Activated CD4-positive, alpha-beta T cell treated with anti-CD3 and anti-CD28 coated beads, Interleukin-2, amount 50 U/mL, for 48 hours (primary cell): ENCODE measurements at regions not wholly inside any gene's neighbourhood (a gene's known extent, or its start where the extent isn't known, plus 50 kb on each side); places are given as distances from the start of the nearest gene placed in this dataset.
"Not testable (repeated sequence)": the region's sequence is repeated elsewhere in the genome, so short reads cannot be mapped to it uniquely, and the experiment has no call there.

Experiments used
- DNase-seq, 2 experiments: peaks; one replicate each; pipeline ENCODE4 v3.0.0-alpha.2; 2020

DNA sequence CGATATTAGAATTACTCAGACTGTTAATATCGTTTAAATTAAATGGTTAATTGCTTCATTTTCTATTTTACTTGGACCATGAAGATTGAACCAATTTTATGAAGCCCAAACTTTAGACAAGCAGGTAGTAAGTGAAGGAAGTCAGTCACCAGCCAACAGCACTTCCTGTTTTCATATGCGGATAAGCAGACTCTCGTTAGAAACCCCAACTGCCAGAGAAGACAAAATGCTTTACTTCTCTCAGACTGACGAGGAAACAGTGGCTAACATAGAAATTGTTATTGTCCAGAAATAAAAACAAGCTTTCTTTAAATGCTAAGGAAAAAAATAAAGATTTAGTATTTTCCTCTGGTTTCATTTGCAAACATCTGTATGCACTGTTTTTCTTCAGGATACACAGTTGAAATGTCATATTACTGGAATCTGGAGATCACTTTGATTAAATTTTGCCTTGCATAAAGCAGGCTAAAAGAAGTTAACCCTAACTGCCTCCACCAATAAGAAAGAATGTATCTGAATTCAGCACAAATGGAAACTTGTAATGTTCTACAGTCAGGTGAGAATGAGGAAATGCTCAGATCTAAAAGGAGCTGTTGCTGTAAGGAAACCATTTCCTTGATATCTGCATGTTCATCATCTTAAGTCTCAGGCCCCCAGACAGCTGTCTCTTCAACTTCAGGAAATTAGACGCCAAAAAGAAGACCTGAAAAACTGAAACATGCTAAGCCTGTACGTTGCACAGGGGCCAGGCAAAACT lies 129.8 kb upstream of the SAMSN1 start:
- DNase-seq: no peak

DNA sequence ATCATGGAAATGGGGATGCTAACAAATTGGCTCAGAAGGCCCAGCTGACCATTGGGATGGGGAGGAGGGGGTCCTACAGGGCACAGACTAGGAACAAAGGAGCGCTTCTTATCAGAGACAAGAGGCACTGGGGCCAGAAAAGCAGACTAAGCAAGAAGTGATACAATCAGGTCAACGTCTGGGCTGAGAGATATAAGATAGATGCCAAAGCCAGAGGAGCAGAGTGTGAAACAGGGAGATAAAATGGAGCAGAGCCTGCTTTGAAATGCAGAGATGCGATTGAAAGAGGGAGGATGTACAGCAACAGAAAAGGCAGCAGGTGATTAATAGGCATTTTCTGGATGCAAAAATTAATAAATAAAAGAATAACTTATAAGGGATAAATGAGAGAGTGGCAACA lies 127.5 kb upstream of the SAMSN1 start:
- no peak for DNase-seq

DNA sequence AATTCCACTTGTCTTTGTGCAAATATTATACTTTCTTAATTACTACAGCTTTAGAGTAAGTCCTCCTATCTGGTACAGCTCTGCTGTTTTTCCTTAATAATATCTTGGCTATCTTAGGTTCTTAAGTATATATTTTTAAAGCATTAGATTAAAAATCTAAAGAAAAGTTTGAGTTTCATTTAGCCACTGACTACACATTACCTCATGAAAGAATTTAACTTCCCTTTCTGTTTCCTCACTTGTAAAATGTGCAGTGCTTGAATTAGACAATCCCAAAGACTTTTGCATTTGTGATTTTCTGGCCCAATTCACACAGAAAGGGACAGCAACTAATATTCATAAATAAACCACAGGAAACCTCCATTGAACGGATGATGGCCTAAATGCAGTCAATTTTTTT lies 126.4 kb upstream of the SAMSN1 start:
- DNase-seq: no peak

DNA sequence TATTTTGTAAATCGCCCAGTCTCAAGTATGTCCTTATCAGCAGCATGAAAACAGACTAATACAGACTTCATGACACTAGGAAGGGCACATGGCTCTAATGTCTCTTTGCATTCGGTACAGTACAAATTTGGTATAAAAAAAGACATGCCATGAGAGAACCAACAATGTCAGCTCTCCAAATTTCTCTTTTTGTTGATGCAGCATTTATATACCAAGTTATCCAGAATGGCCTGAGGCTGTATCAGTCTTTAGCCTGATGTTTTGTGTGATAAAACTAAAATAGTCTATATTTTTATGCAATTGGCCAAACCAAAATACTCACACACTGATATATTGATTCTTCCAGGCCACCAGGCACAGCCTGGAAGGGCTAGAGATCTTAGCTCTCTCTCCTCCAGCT lies 124.3 kb upstream of the SAMSN1 start:
- DNase-seq: no peak

DNA sequence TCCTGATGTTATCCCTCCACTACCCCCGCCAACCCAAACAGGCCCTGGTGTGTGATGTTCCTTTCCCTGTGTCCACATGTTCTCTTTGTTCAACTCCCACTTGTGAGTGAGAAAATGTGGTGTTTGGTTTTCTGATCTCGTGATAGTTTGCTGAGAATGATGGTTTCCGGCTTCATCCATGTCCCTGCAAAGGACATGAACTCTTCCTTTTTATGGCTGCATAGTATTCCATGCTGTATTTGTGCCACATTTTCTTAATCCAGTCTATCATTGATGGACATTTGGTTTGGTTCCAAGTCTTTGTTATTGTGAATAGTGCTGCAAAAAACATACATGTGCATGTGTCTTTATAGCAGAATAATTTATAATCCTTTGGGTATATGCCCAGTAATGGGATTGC lies 123.0 kb upstream of the SAMSN1 start:
- DNase-seq: not testable (repeated sequence)

DNA sequence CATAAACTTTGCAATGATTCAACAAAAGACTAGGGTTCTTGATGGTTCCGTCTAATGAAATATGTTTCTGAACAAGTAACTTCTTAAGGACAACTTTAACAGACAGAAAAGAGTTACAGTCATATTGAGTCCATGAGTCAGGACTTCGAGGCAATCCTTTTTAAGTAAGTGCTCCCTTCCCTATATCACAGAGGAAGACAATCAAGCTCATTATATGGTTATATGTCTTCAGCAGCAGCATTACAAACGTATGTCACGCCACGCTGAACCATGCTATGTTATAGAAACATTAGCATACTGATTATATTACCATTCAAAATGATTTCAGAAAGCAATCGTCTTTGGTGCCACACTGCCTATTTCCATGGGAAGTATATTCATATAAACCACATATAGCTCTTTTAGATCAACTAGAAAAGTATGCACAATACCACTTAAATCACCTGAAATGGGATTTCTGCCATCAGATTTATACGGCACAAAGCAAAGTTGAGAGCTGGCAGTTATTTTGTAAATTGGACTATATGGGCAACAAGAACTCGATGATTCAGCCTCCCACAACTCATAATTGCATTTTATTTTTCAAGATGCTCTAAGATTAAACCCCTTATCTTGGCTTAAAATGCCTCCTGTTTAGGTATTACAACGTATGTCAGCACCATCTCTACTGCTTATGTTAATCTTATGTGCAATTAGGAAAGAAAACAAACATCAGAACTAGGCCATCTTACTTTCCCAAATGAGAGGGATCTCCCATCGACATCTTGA lies 111.3 kb upstream of the SAMSN1 start:
- DNase-seq: no peak

DNA sequence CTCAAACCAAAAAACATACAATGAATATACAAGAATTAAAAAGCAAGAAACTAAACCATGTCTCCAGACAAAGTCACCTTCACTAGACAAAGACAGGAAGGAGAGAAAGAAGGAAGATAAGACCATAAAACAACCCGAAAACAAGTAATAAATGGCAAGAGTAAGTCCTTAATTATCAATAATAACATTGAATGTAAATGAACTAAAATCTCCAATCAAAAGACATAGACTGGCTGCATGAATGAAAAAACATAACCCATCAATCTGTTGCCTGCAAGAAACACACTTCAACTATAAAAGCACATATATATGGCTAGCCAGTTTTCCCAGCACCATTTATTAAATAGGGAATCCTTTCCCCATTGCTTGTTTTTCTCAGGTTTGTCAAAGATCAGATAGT lies 100.8 kb upstream of the SAMSN1 start:
- DNase-seq: no peak

DNA sequence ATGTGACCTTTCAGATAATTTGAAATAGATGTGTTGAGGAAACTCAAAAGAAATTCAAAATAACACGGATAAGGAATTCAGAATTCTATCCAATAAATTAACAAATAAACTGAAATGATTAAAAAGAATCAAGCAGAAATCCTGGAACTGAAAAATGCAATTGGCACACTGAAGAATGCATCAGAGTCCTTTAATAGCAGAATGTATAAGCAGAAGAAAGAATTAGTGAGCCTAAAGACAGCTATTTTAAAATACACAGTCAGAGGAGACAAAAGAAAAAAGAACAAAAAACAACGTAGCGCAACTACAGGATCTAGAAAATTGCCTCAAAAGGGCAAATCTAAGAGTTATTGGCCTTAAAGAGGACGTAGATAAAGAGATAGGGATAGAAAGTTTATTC lies 99.6 kb upstream of the SAMSN1 start:
- no peak for DNase-seq

DNA sequence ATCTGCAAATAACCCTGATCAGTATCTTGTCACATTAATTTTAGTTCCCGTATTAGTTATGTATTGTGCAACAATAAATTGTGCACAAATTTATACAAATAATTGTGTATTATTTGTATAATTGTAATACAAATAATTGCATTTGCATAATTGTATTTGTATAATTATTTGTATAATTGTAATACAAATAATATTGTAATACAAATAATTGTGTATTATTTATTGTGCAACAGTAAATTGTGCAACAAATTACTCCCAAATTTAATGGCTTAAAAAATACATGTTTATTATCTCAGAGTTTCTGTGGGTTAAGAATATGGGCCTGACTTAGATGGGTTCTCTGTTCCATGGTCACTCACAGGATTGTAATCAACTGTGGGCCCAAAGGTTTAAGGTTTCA lies 86.2 kb upstream of the SAMSN1 start:
- no peak for DNase-seq

DNA sequence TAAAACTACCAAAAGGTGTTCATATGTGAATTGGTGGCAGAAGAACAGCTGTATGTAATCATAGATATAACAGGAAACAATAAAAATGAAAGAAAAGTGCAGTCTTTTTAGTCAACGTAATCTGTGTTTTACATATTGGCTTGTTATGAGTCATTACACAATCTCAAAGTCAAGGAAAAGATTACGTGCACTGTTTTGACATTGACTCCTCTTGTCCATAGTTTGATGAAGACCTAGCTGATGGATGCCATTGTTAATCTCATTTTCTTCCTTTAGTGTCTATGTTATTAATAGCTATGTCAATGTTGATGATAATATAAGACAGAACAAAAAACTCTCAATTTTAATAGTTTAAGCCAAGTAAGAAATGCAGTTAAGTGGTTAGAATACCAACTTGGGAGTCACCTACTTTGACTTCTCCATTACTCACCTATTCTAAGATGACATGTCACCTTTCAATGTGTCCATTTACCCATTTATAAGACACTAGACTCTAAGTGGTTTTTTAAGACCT lies 84.5 kb upstream of the SAMSN1 start:
- DNase-seq: no peak

DNA sequence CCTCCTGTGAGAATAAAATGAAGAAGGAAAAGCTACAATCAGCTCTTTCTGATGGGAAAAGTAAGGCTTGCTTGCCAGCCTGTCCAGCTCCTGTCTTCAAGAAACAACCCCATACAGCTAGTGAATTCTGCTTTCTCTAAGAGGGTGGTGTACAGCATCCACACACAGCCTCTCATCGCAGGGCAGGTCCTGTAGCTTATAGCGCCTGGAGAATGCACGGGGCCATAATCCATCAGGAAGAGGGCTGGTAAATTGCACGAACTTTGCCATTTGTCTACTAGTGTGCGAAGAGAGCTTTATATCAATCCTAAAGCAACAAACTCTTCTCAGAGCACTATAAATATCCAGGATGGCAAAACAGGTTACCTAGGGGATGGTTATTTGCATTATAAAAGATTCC lies 83.3 kb upstream of the SAMSN1 start:
- DNase-seq: no peak

DNA sequence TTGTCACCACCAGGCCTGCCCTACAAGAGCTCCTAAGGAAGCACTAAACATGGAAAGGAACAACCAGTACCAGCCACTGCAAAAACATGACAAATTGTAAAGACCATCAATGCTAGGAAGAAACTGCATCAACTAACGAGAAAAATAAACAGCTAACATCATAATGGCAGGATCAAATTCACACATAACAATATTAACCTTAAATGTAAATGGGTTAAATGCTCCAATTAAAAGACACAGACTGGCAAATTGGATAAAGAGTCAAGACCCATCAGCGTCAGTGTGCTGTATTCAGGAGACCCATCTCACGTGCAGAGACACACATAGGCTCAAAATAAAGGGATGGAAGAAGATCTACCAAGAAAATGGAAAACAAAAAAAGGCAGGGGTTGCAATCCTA lies 77.0 kb upstream of the SAMSN1 start:
- DNase-seq: not testable (repeated sequence)

DNA sequence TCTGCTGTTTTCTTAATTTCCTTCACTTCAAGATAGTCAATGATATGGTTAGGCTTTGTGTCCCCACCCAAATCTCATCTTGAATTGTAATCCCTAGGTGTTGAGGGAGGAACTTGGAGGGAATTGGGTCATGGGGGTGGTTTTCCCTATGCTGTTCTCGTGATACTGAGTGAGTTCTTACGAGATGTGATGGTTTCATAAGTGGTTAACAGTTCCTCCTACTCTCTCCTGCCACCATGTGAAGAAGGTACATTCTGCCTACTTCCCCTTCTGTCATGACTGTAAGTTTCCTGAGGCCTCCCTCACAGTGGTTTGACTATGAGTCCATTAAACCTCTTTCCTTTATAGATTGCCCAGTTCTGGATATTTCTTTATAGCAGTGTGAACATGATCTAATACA lies 74.0 kb upstream of the SAMSN1 start:
- DNase-seq: no peak

DNA sequence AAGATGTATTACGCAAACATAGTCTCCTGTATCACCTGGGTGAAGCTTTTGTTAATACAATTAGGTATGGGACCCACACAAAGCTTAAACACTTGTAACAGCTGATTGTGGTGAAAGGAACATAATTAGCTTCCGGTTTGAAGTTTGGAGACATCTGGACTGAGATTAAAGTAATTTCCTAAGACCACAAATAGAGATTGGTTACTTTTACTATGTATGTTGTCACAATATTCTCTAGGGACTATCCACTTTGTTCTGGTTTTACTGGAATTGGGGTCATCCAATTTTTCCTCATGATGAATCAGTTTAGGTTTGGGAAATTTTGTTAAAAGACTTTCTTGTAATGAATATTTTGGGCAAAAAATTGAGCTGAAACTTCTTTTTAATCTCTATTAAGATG lies 71.8 kb upstream of the SAMSN1 start:
- no peak for DNase-seq

DNA sequence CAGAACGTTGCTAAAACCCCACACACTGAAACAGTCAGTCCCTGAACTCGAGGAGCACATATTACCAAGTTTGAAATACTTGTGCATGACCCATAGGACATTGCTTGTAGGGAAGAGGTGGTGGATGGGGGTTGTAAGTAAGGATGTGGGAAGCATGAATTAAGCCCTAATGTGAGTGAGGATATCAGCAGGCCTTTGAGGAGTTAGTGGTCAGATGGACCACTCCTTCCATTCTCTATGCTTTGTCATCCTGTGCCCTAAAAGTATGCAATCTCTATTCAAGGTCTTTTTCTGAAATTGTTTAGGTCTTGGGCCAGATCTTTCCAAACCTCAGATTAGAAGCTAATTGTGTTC lies 70.9 kb upstream of the SAMSN1 start:
- DNase-seq: no peak

DNA sequence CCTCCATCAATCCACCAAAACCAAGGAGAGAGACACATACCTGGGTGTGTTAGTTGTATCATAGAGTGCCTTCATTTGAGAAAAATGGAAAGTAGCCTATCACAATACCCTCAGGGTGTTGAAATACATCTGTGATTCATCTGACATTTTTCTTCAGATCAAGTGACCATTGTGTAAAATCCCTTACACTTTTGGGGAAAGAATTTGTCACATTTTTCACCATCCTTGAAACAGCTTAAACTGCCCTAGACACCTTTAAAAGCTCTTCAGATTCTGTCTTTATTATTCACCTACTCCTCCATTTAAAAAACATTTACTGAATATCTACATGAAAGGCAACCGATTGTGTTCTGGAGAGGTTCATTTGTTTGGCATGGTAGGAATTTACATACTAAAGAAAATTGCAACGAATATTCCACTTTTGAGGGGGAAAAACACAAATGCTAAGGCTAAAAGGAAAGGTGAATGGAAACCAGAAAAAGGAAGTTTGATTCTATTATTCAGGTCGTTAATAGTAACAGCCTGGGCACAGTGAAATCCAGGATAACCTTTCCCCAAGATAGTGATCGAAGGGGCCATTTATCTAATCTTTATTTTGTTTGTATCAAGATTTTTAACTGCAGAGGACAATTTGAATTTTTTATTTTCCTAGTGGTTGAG lies 70.4 kb upstream of the SAMSN1 start:
- DNase-seq: no peak

DNA sequence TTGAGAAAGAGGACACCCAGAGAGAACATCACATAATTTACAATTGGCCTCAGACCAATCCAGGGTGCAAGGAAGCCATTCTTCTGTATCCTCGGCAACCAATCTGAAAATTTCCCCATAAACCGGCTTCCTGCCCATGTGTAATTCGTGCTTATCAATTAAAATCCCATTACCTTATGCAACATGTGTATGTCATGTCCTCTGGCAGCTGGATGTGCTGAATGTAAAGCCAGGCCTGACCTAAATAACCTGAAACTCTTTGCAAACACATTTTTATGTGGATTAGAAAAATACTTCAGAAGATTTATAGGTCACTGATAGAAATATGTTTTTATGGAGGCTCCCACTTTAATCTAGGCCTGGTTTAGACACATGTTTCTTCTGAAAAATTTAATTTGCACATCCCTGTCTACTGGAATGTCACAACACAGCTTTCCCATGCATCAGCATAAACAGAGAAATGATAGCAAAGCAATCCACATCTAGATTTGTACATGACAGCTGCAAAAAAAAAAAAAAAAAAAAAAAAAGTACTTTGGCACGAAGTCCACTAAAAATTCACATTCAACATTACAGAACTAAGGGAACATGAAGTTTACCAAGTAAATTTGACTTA lies 69.4 kb upstream of the SAMSN1 start:
- DNase-seq: no peak

DNA sequence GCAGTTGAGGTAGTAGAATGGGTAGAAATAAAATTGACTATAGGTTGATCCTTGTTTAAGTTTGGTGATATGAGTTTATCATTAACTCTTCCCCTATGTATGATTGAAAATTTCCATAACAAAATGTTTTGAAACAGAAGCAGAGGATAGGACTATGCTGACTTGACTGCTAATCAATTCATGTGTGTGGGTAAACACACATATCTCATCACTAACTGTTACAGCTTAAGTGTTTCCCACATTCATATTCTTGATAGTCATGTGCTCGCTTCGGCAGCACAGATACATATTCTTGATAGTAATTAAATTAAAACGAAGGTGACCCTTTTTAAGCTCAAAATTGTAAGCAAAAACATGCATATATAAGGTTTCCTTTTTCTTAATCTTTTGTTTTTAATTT lies 68.2 kb upstream of the SAMSN1 start:
- no peak for DNase-seq

DNA sequence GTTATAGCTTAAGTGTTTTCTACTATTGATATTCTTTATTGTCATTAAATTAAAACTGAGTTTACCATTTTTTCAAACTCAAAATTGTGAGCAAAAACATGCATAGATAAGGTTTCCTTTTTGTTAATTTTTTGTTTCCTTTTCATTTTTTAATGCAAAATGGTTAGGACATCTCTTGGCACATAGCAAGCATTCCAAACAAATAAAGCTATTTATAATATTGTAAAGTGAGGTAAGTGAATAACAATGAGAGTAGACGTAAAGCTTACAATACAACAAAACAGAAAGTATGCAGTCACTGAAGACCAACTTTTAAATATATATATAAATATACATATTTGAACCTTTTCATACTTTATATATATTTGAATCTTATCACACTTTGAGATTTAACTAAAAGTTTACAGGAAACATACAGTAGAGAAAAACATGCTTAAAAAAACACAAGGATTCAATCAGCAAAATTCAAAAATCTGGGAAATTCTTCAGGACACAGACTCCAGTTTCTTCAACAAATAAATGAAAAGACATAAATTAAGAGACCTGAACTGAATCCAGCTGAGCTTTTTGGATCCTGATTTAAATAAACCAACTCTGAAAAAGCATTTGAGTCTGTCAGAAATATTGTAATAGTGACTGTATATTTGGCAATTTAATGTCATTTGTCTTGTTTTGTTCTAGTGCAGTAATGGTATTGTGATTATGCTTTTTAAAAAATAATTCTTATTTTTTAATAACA lies 67.5 kb upstream of the SAMSN1 start:
- no peak for DNase-seq

DNA sequence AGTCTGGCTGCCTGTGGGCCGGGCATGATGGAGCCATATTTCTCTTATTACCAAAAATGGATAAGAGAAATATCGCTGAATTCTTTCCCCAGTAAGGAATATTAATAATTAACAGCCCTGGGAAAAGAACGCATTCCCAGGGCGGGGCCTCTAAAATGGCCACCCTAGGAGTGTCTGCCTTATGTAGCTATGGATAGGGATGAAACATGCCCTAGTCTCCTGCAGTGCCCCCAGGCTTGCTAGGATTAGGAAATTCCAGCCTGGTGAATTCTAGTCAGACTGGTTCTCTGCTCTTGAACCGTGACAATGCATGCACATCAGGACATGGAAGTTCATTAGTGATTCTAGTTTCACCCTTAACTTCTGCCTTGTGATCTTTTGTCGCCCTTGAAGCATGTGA lies 64.0 kb upstream of the SAMSN1 start:
- not testable (repeated sequence) for DNase-seq

DNA sequence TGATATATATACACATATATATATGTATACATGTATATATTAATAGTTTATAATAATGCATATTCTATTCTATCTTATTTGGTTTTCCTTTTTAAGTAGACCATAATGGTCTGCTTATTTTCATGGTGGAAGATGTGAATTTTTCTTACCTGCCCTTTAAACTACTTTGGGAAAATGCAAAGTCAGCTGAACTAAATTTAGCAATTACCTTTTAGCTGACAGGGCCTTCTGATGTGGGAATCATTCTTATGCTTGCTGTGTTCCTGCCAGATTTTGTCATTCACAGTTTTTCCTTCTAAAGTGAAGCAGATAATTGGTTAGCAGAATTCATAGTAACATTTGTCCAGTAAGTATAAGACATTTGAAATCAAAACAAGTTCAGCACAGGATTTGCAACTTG lies 63.2 kb upstream of the SAMSN1 start:
- DNase-seq: no peak

DNA sequence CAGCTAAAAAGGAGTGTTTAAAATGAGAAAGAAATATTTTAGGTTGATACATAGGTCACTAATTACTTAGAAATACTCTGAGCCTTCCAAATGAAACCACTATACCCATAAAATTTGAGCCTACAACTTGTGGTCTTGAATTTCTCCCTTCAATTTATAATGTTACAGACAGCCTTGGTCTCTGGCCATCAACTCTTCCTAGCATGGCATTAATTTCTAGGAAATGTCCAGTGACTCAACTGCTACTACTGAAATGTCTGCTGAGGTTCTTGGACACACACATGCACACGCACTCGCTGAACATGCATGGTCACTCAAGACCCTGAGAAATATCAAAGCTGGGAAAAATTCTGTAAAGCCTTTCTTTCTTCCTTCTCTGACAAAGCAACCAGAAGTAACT lies 61.1 kb upstream of the SAMSN1 start:
- DNase-seq: no peak

DNA sequence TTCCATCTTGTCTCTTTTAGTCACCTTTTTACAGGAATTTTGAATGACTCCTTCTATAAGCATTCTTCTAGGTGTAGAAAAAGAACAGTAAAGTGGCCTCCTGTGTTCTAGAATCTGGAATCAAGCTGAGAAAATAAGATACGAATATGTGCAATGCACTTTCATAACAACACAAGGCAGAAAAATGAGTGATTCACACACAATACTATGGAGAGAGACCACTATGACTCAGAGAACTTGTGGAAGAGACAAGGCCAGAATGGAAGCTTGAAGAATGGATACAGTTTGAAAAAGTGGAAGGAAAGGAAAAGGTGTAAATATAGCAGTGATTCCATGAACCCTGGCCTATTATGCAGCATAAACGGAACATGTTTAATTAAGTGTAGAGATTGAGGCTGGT lies 57.1 kb upstream of the SAMSN1 start:
- DNase-seq: no peak
